Loucy (cell line): ENCODE measurements at regions not wholly inside any gene's neighbourhood (a gene's known extent, or its start where the extent isn't known, plus 50 kb on each side); places are given as distances from the start of the nearest gene placed in this dataset.

Experiments
- H2AFZ ChIP-seq: fragments of 200-600 bp; sonication (generic); 2 replicates; pipeline ENCODE4 v1.6.0; 2016; ENCODE audit warnings: antibody characterized with exemption, mild to moderate bottlenecking, low read length, moderate library complexity
- H3F3A ChIP-seq: fragments of 200-600 bp; 2 replicates; pipeline ENCODE4 v1.6.0; 2016; ENCODE audit warnings: antibody characterized with exemption, low read depth, mild to moderate bottlenecking
- H3K27me3 ChIP-seq: fragments of 200-600 bp; sonication (generic); 2 replicates; pipeline ENCODE4 v1.6.1; 2014; ENCODE audit warnings: low read length, mild to moderate bottlenecking; ENCODE audit not compliant: insufficient read depth, poor library complexity, severe bottlenecking
- H3K36me3 ChIP-seq: fragments of 200-600 bp; sonication (generic); 2 replicates; pipeline ENCODE4 v1.6.1; 2016; ENCODE audit warnings: low read length; ENCODE audit not compliant: insufficient read depth
- H3K4me1 ChIP-seq: fragments of 200-600 bp; sonication (generic); 2 replicates; pipeline ENCODE4 v1.5.1; 2014; ENCODE audit warnings: low read length, mild to moderate bottlenecking; ENCODE audit not compliant: insufficient read depth, poor library complexity, severe bottlenecking
- H3K4me2 ChIP-seq: fragments of 200-600 bp; sonication (generic); 2 replicates; pipeline ENCODE4 v1.6.0; 2014; ENCODE audit warnings: antibody characterized with exemption, low read length, low read depth, mild to moderate bottlenecking; ENCODE audit not compliant: poor library complexity, severe bottlenecking
- H3K4me3 ChIP-seq: fragments of 200-600 bp; sonication (generic); 2 replicates; pipeline ENCODE4 v1.5.1; 2014; ENCODE audit warnings: low read length, mild to moderate bottlenecking, mixed read lengths; ENCODE audit not compliant: poor library complexity, severe bottlenecking
- H3K79me2 ChIP-seq: fragments of 200-600 bp; sonication (generic); 2 replicates; pipeline ENCODE4 v1.6.1; 2014; ENCODE audit warnings: low read length; ENCODE audit not compliant: insufficient read depth
- H3K9ac ChIP-seq: fragments of 200-600 bp; sonication (generic); 2 replicates; pipeline ENCODE4 v1.6.0; 2014; ENCODE audit warnings: mild to moderate bottlenecking, low read depth, low read length, moderate library complexity; ENCODE audit not compliant: poor library complexity, severe bottlenecking
- H3K9me2 ChIP-seq: fragments of 200-600 bp; sonication (generic); replicated peaks from 2 replicates; pipeline ENCODE4 v1.6.1; 2016; ENCODE audit warnings: low read depth, low read length, mixed read lengths
- H3K9me3 ChIP-seq: fragments of 200-600 bp; sonication (generic); 2 replicates; pipeline ENCODE4 v1.6.1; 2014; ENCODE audit warnings: mild to moderate bottlenecking, antibody characterized with exemption, low read length, low read depth; ENCODE audit not compliant: insufficient read depth
- H4K20me1 ChIP-seq: fragments of 200-600 bp; sonication (generic); 2 replicates; pipeline ENCODE4 v1.6.0; 2014; ENCODE audit warnings: antibody characterized with exemption, low read length, mild to moderate bottlenecking; ENCODE audit not compliant: insufficient read depth, poor library complexity, severe bottlenecking
- EZH2phosphoT487 ChIP-seq: fragments of 200-600 bp; IDR thresholded peaks from 2 replicates; pipeline ENCODE4 v1.6.1; 2018; ENCODE audit warnings: antibody characterized with exemption, mild to moderate bottlenecking, moderate library complexity, borderline replicate concordance
- TF ChIP-seq, protein P1 (sequence below): fragments of 200-600 bp; sonication (generic); conservative IDR thresholded peaks from 2 replicates; pipeline ENCODE4 v1.5.1; 2014; ENCODE audit warnings: mild to moderate bottlenecking, antibody characterized with exemption, low read length

DNA sequence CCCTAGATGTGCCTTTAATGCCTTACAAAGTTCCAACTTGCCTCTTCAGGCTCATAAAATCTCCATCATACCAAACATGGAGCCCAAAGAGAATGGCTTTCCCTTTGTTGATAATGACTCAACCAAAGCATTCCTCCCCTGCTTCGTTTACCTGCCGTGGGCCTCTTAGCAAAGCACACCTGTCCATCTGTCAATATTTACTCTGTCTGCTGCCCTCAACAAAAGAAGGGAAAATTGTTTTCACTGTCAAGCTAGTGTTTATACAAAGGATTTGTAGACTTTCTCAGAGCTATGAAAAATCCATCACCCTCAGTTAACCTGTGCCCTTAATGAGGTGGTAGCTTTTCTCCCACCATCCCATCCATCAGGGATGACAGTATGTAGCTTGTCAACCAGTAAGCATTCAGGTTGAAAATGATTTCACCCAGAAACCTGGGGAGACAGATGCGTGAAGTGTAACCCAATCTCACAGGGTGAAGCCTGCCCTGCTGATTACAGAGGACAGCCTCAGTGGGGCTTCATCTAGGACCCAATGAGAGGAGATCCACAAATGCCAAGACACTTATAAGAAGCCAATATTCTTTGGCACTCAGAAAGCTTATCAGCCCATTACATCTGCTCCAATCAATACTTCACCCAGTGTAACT, 278.1 kb downstream of the NUAK1 start:
- Histone ChIP-seq H3K4me3 (no peak overlapping the region), H3K9me2 (no peaks in the 10 kb centered on the region), H3F3A (no peaks in the 10 kb centered on the region), H3K79me2 (no peaks in the 10 kb centered on the region), H3K9ac (no peak overlapping the region), H3K4me2 (no peak overlapping the region), H3K36me3 (no peaks in the 10 kb centered on the region), H4K20me1 (no peaks in the 10 kb centered on the region), H3K9me3 (no peaks in the 10 kb centered on the region), H3K4me1 (no peaks in the 10 kb centered on the region), H2AFZ (no peak overlapping the region), H3K27me3 (no peaks in the 10 kb centered on the region)
- TF ChIP-seq EZH2phosphoT487 = no peak
- TF ChIP-seq, protein P1, sequence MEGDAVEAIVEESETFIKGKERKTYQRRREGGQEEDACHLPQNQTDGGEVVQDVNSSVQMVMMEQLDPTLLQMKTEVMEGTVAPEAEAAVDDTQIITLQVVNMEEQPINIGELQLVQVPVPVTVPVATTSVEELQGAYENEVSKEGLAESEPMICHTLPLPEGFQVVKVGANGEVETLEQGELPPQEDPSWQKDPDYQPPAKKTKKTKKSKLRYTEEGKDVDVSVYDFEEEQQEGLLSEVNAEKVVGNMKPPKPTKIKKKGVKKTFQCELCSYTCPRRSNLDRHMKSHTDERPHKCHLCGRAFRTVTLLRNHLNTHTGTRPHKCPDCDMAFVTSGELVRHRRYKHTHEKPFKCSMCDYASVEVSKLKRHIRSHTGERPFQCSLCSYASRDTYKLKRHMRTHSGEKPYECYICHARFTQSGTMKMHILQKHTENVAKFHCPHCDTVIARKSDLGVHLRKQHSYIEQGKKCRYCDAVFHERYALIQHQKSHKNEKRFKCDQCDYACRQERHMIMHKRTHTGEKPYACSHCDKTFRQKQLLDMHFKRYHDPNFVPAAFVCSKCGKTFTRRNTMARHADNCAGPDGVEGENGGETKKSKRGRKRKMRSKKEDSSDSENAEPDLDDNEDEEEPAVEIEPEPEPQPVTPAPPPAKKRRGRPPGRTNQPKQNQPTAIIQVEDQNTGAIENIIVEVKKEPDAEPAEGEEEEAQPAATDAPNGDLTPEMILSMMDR = no peak

DNA sequence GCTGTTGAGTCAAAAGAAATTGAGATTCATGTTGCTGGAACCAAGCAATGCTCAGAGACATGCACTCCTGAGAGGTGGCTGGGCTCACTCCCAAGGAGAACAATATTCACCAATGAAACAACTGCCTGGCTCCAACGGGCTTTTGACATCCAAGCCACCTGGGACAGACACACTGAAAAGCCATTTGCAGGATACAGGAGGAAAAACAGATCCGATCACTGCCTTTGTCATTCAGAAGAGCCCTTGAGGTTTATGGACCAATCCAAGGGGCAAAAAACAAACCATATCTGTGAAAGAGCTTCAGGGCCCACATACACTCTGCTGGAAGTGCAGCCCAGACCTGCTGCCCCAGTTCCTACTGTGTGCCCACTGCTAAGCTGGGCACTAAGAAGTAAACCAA, 277.5 kb downstream of the NUAK1 start:
- no peaks in the 10 kb centered on the region for H3K79me2 ChIP-seq

DNA sequence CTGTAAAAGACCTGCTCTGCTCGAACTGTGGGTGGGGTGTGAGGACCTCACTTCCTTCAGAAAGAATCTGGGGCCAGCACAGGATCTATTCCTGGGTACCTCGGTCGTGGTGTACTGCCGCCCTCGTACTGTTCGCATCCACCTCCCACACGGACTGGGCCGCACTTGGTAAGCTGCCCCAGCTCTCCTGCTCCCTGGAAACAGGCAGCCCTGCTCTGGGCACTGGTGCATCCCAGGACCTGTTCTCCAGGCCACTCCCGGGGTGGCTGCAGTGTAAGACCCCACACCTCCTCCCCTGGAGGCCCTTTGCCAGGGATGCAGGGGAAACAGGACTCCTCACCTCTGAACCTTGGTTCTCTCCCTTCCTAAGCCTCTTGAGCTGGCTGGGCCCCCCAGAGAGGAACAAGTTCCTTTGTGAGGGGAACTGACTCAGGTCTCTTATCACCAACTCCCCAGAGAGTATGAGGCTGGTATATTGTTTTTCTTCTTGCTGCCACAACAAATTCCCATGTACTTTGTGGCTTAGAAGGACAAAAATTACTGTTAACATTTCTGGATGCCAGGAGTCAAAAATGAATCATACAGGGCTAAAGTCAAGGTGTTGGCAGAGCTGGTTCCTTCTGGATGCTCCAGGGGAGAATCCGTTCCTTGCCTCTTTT, 276.5 kb downstream of the NUAK1 start:
- Histone ChIP-seq H3K4me1 (no peaks in the 10 kb centered on the region), H3K9me2 (no peaks in the 10 kb centered on the region), H3K9ac (no peak overlapping the region), H3F3A (no peaks in the 10 kb centered on the region), H3K27me3 (no peaks in the 10 kb centered on the region), H3K4me2 (no peak overlapping the region), H4K20me1 (no peaks in the 10 kb centered on the region), H3K9me3 (no peaks in the 10 kb centered on the region), H3K79me2 (no peaks in the 10 kb centered on the region), H3K36me3 (no peaks in the 10 kb centered on the region), H2AFZ (no peak overlapping the region), H3K4me3 (no peak overlapping the region)
- TF ChIP-seq EZH2phosphoT487 = no peak
- TF ChIP-seq, protein P1 = no peak

More for the DNA sequence above, 277.5 kb downstream of the NUAK1 start:
- Histone ChIP-seq H3K4me2 (no peak overlapping the region), H2AFZ (no peak overlapping the region), H4K20me1 (no peaks in the 10 kb centered on the region), H3K27me3 (no peaks in the 10 kb centered on the region), H3K4me1 (no peaks in the 10 kb centered on the region), H3K36me3 (no peaks in the 10 kb centered on the region), H3K9me2 (no peaks in the 10 kb centered on the region), H3K9me3 (no peaks in the 10 kb centered on the region), H3F3A (no peaks in the 10 kb centered on the region), H3K4me3 (no peak overlapping the region), H3K9ac (no peak overlapping the region)
- TF ChIP-seq, protein P1 = no peak
- TF ChIP-seq EZH2phosphoT487 = no peak
